HG02571 (cell line): ENCODE measurements at regions not wholly inside any gene's neighbourhood (a gene's known extent, or its start where the extent isn't known, plus 50 kb on each side); places are given as distances from the start of the nearest gene placed in this dataset.

ENCODE experiments used
- ATAC-seq: cut with Tn5 transposase; IDR thresholded peaks from one replicate; pipeline ENCODE4 v1.9.1; 2021; ENCODE audit warnings: mild to moderate bottlenecking, moderate library complexity; ENCODE audit not compliant: unreplicated experiment

DNA sequence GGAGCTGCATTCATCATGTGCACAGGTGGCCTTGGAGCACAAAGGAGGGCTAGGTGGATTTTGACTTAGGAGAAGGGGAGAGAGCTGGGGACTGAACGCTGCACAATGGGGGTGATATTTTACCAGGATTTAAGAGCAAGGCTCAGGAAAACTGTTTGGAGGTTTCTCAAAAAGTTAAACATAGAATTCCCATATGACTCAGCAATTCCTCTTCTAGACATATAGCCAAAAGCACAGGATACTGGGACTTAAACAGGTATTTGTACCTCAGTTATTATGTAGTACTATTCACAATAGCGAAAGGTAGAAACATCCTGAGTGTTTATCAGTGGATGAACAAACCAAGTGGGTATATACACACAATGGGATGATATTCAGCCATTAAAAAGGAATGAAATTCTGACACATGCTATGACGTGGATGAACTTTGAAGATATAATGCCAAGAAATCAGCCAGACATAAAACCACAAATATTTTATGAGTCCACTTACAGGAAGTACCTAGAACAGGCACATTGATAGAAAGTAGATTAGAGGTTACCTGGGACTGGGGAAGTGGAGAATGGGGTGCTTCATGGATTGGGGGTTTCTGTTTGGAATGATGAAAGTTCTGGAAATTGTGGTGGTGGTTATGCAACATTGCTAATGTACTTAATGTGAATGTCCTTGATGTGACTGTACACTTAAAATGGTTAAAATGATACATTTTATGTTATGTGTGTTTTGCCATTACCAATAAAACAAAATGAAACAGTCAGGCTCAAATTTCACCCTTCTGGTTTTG, 216.9 kb downstream of the HAUS1 start:
- no peak for ATAC-seq

DNA sequence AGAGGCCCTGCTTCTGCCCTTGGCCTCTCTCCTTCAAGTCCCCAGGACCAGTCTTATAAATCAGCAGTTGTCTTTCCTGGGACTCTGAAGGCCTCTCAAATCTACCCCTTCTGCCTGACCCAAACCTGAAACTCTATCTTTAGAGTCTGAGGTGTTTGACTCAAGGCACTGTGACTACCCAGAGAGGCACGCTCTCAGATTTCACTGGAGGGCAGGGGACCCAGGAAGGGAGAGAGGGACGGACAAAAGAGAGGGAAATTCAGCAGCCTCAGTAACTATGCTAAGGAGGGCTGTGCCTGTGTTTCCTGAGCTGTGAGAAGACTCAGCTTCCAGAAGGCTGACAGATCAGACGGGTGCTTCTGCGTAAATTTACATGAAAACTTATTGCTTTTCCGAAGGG, 217.8 kb downstream of the HAUS1 start:
- no peak for ATAC-seq

DNA sequence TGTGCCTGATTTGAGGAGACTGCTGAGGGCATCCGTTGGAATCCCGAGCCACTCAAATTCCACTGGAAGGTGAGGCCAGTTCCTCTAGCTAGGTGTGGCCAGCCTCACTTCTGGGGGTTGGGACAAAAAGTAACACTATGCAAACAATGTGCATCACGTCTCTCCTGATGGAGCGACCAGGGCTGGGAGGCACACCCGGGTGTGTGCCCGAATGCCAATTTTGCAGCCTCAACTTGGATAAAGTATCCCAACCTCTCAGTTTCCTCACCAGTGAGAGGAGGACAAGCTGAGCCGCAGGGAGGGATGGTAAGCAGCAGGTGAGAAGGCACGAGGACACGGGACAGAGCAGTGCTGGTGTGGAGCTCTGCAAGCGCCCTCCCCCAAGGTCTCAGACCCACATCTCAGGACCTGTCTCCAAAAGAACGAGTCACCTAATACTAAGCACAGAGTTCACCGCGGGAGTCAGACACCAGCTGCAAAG, 218.3 kb downstream of the HAUS1 start:
- no peak for ATAC-seq

DNA sequence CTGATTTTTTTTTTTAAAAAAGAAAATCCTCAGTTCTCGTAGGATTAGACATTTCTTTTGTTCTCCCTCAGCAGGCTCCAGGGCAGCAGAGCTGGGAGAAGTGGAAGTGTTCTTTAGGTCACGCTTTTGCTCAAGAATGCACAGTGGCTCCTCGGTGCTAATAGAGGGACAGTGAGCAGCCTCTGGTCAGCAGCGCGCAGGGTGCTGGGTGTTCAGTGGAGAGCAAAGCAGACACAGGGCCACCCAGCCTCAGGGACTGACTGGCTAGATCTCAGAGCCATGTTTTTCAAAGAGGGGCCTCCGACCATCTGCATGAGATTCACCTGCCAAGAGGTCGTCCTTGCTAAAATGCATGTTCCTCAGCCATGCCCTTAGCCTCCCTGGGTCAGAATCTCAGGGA, 218.8 kb downstream of the HAUS1 start:
- ATAC-seq = no peak

DNA sequence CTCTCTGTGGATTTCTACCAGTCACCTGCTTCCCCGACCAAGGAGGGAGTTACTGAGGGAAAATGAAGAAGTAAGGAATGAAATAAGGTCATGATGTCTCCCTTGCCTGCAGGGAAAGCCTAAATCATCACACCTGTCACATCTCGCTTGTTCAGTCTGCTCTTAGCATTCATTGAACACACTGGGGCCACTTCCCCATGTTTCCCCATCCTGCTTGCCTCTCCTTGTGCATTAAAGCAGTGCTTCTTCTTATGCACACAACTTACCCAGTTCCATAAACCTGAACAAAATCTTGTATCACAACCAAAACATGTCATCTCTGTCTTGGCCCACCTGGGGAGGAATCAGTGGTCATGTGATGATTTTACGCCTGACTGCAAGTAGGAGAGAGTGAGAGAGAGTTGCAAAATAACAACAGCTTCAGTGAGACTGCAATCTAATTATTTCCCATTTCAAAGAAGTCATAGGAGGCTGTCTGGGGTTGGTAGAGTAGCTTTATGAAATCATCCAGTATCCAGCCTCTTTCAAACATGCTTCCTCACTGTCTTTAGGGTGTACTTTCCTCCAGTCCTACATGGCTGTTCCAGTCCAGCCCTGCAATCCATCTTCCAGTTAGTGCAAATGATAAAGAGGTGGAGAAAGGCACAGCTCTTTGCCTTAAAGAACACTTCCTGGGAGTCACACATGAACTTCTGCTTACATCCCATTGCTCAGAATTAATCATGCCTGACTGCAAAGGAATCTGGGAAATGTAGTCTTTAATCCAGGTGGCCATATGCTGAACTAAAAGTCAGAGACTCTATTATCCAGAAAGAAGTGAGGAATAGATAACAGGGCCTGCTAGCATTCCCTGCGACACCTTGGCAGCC, 220.1 kb downstream of the HAUS1 start:
- no peak for ATAC-seq

DNA sequence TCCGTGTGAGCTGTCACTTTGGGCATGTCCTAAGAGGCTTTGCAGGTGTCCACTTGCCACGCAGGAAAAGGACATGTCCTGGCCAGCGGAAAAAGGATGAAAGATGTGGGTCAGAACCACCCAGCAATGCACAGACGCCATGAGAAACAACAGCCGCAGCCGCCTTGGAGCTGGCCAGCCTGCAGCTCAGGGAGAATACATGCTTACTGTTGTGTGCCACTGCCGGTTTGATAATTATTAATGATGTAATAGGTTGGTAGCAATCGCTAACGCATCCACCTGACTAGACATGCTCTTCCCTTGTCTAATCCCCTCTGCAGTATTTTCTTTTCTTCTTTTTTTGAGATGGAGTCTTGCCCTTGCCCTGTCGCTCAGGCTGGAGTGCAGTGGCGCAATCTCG, 221.7 kb downstream of the HAUS1 start:
- ATAC-seq = no peak

DNA sequence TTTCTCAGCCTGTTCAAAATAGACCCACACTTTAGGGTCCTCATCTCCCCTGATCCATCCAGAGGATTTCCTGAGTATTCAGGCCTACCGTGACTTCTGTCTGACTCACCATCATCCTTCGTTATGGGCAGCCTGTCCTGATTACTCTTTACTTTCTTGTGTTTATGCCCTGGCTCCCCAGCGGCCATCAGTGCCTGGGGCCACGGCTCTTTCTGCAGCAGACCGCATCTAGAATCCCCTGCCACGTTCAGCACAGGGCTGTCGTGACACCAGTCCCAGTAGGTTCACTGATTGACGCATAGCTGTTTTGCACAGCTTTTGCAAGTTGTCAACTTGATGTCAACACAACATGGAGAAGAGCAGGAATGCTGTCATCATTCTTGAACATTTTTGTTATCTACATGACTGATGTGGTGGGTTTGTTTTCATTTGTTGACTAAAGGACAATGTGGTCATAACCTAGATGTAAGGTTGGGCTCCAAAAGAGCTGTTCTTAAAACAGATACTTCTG, 225.6 kb downstream of the HAUS1 start:
- no peak for ATAC-seq

DNA sequence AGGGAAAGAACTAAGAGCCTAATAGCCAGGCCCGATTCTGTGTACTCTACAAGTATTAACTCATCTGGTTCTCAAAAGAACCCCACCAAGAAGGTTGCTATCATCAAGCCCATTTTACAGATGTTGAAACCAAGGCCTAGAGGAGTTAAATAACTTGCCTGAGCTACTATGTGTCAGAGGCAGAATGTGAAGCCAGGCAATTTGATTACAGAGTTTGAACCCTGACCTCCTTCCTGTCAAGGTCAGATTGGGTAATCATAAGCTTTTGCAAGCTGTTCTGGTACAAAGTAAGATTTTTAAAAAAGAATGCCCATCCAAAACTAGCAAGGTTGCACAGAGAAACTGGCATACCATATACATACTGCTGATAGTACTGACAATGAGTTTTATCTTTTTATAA, 227.1 kb downstream of the HAUS1 start:
- no peak for ATAC-seq

DNA sequence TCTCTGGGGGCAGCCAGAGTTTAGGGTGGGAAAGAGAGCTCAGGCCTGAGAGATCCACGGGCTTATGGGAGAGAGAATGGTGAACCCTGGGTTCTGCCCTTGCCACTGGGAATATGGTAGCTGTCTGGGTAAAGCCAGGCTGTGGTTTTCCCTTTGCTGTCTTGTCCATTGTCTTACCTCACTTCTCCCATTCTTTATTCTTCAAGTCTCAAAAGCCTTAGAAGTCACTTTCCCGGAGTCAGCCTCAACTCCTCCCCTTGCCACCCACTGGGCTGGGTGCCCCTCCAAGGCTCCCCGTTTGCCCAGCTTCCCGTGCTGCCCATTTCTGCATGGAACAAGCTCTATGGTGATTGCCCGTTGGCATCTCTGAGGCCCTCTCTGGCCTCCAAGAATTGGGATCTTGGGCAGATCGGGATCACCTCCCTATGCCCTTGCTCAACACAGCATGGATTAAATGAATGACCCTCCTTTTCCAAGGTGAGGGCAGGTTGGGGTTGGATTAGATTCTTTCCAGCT, 228.2 kb downstream of the HAUS1 start:
- no peak for ATAC-seq

DNA sequence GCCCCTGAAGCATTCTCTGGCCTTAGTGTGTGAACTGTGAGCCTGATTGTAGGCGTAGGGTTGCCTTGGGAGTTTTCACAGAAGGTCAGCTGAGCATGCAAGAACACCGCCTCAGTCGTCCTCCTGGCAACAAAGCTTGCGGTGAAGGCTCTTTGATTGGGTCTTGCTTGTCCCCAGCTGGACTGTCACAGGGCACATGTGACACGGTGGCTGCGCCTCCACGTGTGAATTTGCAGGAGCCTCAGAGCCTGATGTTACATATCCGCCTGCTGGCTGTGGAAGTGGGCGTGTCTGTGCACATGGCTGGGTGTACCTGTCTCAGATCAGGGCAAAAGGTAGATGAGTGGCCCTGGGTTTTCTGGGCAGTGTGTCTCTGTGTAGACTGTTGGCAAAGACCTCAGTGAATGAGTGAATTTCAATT, 228.7 kb downstream of the HAUS1 start:
- no peak for ATAC-seq

DNA sequence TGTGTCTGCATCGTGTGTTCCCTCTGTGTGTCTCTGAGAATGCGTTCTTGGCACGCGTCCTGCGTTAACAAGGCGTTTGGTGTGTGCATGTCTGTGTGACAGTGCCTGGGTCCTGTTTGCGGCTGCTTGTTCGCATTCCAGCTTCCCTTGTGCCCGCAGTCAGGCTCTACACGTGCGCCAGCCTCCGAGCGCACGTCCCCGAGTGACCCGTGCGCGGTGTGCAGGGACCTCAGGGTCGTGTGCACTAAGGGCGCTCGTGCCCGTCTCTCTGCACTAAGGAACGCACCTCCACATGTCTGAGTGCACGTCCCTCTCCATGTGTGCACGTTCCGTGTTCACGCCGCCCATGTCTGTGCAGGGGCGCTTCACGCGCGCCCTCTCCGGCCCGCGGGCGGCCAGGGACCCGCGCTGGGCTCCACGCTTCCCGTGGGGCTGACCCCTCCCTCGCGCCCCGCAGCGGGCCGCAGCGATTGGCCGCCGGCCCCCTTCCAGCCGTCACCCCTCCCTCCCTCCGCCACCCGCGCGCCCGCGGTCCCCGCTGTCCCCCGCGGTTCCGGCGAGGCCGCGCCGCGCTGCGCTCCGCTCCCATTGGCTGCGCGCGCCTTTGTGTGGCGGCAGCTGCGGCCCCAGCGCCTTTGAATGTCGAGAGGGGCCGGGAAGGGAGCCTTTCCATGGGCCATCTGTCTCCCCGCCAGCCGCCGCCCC, 229.4 kb downstream of the HAUS1 start:
- no peak for ATAC-seq

DNA sequence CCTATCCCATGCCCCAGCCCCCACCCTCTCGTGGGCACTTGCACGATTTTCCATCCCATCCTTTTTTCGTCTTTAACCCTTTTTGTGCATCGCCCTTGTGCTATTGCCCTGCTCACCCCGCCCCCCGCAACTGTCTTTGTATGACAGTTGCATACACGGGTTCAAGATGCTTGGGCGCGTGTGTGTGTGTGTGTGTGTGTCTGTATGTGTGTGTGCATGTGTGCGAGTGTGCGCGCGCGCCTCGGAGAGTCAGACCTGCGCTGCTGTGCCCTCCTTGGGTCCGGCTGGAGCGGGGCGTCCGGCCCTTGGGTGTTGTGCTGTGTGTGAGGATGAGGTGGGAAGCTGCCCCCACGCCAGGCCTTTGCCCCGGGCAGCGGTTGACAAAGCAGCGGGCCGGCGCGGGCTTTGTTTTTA, 230.7 kb downstream of the HAUS1 start:
- no peak for ATAC-seq

DNA sequence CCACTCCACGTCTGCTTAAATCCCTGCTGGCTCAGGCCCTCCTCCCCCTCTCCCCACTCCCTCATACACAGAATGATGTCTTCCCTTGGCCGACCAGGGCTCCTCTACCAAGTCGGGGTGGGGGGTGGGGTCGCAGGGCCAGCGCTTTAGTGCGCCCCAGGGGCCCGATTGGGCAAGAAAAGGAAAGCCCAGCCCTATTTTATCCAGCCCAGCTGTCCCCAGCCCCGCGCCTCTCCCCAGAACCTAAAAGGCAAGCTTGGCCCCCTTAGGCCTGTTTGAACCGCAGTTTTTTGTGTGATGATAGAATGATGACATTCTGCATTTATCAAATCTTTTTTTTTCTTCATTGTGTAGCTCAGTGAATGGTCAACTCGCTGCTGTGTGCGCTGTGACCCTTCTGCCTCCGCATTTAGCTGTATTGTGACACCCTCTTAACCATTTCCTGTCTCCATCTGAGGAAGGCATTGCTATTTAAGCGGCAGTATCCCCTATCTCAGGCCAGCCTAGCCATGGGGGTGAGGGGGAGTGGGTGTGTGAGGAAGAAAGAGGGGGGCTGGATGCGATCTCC, 231.4 kb downstream of the HAUS1 start:
- ATAC-seq = no peak

DNA sequence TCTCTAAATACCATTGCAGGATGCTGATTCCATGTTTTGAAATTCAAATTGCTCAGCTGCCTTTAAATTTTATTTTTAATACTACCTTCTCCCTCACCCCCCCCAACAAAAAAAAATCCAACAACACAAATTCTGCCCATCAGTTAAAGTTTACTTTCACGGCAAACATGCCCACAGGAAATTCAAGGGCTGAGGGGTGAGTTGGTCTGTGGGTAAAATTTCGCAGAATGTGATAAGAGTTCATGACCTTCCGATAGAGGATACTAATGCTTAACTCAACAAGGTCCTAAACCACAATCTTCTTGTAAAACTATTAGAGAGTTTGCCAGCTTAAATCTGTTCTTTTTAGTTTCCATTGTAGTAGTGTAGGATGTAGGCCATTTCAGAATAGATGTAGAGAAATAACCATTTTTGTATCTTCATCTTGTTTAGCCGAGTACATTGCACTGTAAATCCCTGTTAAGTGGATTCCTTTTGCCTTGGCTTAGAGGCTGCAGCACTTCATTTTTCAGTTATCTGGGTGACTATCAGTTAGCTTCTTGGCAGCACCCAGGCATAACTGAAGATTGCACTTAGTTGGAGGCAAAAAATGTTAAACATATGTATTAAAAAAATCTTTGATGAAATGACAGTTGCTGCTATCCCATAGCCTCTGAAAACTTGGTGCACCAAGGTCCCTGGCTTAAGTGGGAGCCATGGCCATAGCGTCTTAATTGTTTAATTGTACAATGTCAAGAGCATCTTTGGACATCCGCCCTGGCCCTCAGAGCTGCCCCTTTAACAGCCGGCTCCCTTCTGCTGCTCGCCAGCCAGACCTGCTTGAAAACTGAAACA, 232.3 kb downstream of the HAUS1 start:
- no peak for ATAC-seq

DNA sequence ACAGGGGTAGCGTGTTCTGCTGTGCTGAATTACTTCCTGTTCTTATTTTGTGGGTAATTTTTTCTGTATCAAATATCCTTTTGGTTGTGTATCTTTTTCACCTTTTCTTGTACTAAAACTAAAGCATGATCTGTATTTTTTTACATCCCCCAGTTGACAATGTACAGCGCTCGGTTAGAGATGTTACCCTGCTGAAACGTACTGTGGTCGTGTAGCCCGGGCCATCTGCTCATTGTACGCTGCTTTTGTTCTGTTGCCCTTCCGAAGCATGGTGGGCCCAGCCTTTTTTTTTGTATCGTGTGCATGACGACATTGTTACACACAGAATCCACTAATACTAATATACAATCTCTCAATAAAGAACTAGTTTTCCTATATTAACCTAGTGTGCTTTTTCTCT, 233.1 kb downstream of the HAUS1 start:
- ATAC-seq = no peak

DNA sequence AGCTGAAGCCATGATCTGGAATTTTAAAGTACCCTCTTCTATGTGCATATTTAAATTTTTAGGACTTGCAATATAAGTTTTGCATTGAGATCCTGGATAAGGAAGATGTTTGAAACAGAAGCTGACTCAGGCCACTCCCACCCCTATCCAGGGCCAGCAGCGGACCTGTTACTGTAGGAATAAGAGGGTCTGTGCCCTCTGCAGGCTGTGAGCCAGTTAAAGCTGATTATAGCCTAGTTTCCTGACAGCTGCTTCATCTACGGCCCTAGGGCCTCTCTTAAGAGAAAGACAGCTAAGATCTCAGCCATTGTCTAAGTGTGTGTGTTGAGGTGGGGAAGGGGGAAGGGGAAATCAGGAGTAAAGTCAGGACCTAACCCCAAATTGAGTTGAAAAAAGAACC, 234.0 kb downstream of the HAUS1 start:
- ATAC-seq = no peak

DNA sequence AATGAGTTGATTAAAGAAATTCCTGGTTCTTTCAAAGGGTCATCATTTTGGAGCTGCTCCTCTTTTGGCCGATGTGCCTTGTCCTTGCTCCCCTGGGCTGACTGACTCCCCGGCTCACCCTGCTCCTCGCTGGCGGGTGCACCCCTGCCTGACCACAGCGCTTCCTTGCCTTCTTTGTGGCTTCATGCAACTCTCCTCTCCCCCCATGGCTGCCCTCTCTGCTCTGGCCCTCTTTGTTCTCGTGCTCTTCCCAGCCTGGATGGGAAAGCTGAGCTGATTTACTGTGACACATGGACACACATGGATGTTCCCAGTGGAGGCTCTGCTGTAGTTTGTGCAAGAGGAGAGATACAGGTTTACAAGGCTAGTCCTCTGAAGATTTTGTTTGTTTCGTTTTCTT, 234.6 kb downstream of the HAUS1 start:
- ATAC-seq = no peak

DNA sequence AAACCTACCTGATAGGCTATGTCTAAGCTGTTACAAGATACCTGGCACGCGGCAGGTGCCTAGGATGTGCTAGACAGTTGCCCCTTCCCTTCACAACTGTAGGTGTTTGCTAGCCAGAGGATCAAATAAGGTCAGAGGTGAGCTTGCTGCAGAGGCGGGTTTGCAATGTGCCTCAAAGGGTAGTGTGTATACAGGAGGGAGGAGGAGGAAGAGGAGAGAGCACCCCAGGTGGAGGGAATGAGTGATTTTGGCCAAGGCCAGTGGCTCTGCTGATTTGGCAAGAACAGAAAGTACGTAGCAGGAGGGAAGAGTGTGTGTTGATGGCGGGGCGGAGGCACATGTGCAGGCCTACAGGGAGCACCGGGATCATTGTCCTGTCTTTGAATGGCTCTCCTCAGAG, 236.5 kb downstream of the HAUS1 start:
- ATAC-seq = no peak

DNA sequence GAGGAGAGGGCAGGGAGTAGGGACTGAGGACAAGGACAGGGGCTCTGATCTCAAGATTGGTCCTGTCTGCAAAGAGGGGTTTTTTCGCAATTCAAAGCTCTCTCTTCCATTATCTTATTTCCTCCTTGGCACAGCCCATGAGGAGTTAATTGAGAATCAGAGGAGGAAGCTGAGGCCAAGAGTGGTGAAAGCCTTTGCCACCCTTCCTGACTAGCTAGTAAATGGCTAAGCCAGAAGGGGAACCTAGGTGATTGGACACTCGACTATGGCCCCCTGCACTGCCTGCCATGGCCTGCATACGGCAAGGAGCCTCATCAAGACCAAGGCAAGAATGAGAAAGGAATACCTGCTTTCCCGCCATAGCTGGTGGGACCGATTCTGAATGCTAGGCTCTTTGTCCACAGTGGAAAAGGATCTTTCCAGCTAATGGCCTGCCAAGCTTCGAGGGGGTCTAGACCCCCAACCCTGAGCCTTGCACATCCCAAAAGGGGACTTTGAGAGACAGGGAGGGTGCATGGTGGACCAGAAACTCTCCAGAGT, 237.9 kb downstream of the HAUS1 start:
- no peak for ATAC-seq

DNA sequence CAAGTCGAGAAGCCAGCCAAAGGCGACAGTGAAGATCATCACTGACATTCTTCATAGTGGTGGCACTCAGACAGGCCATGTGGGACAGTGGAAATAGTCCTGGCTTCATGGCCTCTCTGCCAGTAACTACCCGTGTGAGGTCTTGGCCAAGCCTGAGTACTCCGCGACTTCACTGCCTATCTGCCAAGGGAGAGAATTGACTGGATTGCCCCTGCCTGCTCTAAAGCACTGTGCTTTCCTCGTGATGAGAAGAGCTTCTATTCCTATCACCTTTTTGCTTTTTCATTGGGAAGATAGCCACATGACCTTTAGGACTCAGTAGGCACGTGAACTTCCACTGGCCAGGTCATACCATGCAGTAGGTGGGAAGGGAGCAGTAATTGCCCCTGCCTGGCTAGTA, 239.3 kb downstream of the HAUS1 start:
- ATAC-seq = no peak
